ENCODE measurements at regions not wholly inside any gene's neighbourhood (a gene's known extent, or its start where the extent isn't known, plus 50 kb on each side); places are given as distances from the start of the nearest gene placed in this dataset.

GRCh38 chr5:117792476-117792875 lies 1195.9 kb downstream of the DTWD2 start:
- TF ChIP-seq CTCF (IDR thresholded peaks at IDR 0.05; ENCODE audit: low read depth, low read length, poor library complexity, severe bottlenecking), result no peak
- TF ChIP-seq EZH2phosphoT487 (IDR thresholded peaks at IDR 0.05; ENCODE audit: borderline replicate concordance, low read length), result no peak
